NCI-H524 treated with DMSO at 0.1 percent for 48 hours (cell line): ENCODE measurements at regions not wholly inside any gene's neighbourhood (a gene's known extent, or its start where the extent isn't known, plus 50 kb on each side); places are given as distances from the start of the nearest gene placed in this dataset.

Experiments used
- DNase-seq: peaks from one replicate; lab custom pipeline; 2025; lab: John Stamatoyannopoulos, UW

GRCh38 chr2:64221935-64222334 lies 77.7 kb upstream of the PELI1 start:
- DNase-seq: no peak

- DNase-seq: no peak
Observed at GRCh38 chr2:64222351-64222750, 78.1 kb upstream of the PELI1 start.

DNA sequence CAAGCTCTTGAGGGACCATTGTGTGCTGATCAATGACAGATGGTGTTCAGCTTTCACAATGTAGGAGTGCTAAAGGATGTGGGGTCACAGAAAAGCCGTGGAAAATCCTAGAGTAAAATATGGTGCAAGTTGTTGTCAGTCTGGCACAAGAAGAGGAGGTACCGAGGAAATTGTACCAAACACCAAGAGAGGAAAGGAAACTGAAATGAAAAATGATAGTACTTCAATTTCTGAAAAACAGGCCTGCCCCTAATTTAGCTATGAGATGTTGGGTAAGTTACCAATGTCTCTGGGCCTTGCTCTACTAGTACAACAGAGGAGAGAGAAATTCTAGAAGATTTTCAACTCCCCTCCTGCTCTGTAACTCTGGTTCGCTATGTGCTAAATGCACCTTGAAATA lies 78.8 kb upstream of the PELI1 start:
- DNase-seq: no peak

- no peak for DNase-seq
Observed at GRCh38 chr2:64225491-64225890, 81.3 kb upstream of the PELI1 start.

DNA sequence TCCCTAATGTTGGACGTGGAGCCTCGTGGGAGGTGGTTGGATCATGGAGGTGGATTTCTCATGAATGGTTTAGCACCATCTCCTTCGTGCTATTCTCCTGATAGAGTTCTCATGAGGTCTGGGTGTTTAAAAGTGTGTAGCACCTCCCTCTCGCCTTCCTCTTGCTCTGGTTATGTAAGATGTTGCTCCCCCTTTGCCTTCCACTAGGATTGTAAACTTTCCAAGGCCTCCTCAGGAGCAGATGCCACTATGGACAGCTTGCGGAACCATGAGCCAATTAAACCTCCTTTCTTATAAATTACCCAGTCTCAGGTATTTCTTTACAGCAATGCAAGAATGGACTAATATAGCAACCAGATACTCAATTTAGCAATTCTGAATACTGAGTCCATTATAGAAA lies 82.4 kb upstream of the PELI1 start:
- no peak for DNase-seq

- no peak for DNase-seq
Observed at GRCh38 chr2:64227603-64228125, 83.4 kb upstream of the PELI1 start.

GRCh38 chr2:64228126-64228678 lies 84.0 kb upstream of the PELI1 start:
- DNase-seq: peak; percentile 56

DNA sequence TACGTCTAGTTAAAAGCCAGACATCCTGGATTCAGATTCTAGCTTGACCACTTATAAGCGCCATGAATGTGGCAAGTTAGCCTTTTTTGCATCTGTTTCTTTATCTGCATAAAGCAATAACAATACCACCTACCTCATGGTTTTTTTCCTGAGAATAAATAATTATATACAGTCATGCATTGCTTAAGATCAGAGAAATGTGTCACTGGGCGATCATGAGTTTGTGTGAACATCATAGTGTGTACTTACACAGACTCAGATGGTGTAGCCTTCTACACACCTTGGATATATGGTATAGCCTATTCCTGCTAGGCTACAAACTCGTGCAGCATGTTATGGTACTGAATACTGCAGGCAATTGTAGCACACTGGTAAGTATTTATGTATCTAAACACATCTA lies 84.7 kb upstream of the PELI1 start:
- DNase-seq: no peak

DNA sequence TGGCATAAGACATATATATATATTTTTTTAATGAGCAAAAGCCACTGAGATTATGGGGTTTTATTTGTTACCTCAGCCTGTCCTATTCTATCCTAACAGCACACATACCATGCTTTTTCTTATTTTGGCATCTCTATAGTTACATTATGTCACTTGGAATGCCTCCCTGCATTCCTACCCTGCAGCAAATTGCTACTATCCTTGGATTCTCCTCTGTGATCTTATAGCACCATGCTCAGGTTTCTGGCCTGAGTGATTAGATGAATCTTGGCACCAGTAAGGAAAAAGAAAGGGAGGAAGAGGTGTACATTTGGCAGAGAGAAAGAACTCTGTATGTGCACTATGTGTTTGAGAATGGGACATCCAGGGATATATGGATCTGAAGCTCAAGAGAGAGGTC lies 86.3 kb upstream of the PELI1 start:
- no peak for DNase-seq

- no peak for DNase-seq
Observed at GRCh38 chr2:64232266-64232665, 88.0 kb upstream of the PELI1 start.

- no peak for DNase-seq
Observed at GRCh38 chr2:64233376-64233922, 89.2 kb upstream of the PELI1 start.

- no peak for DNase-seq
Observed at GRCh38 chr2:64234150-64234549, 89.9 kb upstream of the PELI1 start.

GRCh38 chr2:64234785-64235184 lies 90.6 kb upstream of the PELI1 start:
- DNase-seq: no peak

DNA sequence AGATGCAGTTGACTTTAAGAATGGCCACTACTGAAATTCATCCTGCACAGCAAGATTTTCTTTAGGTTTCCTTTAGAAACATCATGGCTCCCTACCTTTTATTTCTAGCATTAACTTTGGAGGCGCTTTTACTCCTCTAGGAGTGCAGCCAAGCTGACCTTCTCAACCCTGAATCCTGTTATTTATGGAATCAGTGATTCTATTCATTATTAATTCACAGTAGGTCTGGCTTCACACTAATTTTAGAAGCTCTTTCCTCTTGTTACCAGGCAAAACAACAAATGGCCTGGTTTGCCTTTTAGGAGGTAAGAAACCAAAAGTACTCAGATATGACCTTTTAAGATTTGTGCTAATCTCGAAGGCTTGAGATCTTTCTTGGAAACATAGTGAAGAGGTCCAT lies 93.0 kb upstream of the PELI1 start:
- no peak for DNase-seq

DNA sequence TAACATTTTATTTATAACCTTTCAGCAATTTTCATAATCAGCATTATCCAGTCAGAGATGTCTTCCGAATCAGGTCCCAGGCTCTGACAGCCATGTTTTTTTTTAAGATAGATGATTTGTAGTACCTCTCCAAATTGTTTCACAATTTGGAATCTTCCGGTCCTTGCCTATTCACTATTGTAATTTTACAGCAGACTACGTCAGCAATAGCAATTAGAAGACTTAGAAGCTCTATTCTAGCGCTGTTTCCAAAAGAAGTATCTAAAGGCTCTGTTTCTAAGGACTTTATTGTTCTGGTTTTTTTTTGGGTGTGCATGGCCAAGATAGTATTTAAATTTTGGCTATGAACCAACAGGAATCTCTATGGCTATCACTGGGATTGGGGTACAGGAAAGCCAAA lies 94.6 kb upstream of the PELI1 start:
- no peak for DNase-seq

GRCh38 chr2:64243081-64244036 lies 99.1 kb upstream of the PELI1 start:
- DNase-seq: no peak

DNA sequence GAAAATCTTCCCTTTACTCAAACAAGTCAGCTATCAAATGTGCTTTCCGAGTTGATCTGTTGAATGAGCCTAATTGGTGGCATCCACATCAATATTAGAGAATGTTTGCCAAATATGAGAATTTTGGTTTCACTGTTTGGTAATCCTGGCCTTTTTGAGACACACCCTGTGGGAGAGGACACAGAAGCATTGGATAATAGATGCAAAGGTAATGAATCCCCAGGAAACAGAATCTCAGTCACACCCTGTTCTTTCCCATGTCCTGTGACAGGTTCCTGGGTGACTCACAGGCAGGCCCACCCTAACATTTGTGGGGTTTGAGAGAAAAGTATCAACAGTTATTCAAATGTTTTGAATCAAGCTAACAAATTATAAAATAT lies 99.8 kb upstream of the PELI1 start:
- no peak for DNase-seq

DNA sequence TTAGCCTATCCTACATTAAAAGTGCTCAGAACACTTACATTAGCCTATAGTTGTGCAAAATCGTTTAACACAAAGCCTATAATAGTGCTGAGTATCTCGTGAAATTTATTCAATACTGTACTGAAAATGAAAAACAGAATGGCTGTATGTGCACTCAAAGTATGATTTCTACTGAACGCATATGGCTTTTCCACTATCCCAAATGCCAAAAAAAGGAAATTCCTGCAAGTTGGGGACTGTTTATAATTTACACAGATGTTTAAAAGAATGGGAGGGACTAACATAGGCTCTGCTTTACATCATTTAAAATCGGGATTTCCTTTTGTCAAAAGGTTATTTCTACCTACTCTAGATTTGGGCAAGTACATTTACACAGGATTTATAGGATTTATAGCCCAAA lies 101.4 kb upstream of the PELI1 start:
- DNase-seq: no peak

GRCh38 chr2:64246962-64247361 lies 102.7 kb upstream of the PELI1 start:
- no peak for DNase-seq

DNA sequence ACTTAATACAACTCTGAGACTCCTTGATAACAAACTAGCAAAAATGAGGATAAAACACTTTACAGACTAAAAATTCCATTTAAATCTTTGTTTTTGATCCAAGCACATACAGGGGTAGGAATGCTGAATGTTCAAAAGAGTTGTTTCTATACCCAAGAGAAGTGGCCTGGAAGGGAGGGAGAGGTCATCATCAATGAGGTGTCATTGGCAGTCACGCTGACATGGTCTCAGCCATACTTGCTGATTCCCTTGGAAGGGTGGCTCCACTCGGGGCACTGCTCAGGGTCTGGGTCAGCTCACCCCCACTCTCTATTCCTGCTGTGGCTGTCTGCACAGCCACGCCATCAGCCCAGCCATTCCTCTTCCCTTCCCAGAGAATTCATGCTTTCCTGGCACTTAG lies 105.2 kb upstream of the PELI1 start:
- no peak for DNase-seq

DNA sequence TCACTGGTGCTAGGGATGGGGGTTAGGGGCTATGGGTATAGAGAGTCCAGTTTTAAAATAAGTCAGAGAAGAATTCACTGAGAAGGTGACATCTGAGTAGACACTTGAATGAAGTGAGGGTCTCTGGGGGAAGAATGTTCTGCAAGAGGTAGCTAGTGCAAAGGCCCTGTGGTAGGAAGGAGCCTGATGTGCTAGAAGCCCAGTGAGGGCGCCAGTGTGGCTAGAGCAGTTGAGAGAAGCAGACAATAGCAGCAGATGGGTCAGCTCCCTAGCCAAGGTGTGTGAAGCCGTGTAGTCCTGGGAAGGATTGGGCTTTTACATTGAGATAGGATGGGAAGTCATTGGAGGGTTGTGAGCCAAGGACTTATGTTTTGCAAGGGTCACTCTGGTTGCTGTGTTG lies 105.8 kb upstream of the PELI1 start:
- DNase-seq: no peak

GRCh38 chr2:64250751-64251423 lies 106.7 kb upstream of the PELI1 start:
- DNase-seq: no peak
